ENCODE measurements at regions not wholly inside any gene's neighbourhood (a gene's known extent, or its start where the extent isn't known, plus 50 kb on each side); places are given as distances from the start of the nearest gene placed in this dataset.

GRCh38 chr11:95307286-95307685 lies 76.3 kb upstream of the SESN3 start:
- no peaks in the 10 kb centered on the region for H3K36me3 ChIP-seq (ENCODE audit: control insufficient read depth, insufficient read depth, low read length)
- H3K4me1 ChIP-seq (ENCODE audit: control insufficient read depth, insufficient read depth, low read length): peaks cover 2% of the 10 kb centered on the region
- no peak overlapping the region for H3K27ac ChIP-seq (ENCODE audit: insufficient read depth, low read depth, low read length, poor library complexity, severe bottlenecking)
- 86 to 88% methylated on average over 1 of the region's 1 CpG for WGBS, 2 experiments
- H3K4me3 ChIP-seq (ENCODE audit: insufficient read depth, low read depth, low read length): no peak overlapping the region
- no peaks in the 10 kb centered on the region for H3K27me3 ChIP-seq (ENCODE audit: control insufficient read depth, insufficient read depth, low read length, poor library complexity, severe bottlenecking)
- H3K9me3 ChIP-seq (ENCODE audit: control insufficient read depth, low read length): no peaks in the 10 kb centered on the region

DNA sequence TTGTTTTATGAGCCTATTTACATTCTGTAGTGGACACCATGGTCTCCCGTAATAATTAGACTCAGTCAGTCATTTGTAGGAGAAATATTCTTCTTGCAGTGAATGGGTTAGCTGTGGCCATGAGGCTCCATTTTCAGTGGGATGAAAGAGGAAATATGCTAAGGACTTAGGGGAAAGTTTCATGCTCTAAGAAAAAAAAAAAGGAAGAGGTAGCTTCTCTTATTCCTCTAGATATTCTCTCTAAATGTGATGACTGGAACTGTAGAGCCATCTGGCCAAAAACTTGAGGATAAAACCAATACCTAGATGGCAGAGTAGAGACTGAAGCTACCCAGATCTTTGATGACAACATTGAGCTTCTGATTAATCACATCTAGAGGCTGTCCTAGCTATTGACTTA lies 75.8 kb upstream of the SESN3 start:
- Histone ChIP-seq H3K4me1 (ENCODE audit: control insufficient read depth, insufficient read depth, low read length) (peaks cover 2% of the 10 kb centered on the region), H3K27me3 (ENCODE audit: control insufficient read depth, insufficient read depth, low read length, poor library complexity, severe bottlenecking) (no peaks in the 10 kb centered on the region), H3K4me3 (ENCODE audit: insufficient read depth, low read depth, low read length) (no peak overlapping the region), H3K27ac (ENCODE audit: insufficient read depth, low read depth, low read length, poor library complexity, severe bottlenecking) (no peak overlapping the region), H3K9me3 (ENCODE audit: control insufficient read depth, low read length) (no peaks in the 10 kb centered on the region), H3K36me3 (ENCODE audit: control insufficient read depth, insufficient read depth, low read length) (no peaks in the 10 kb centered on the region)
- whole genome bisulfite sequencing, 2 experiments: 93 to 96% methylated on average over 1 of the region's 1 CpG

GRCh38 chr11:95306123-95306522 lies 75.1 kb upstream of the SESN3 start:
- 87 to 91% methylated on average over 3 of the region's 3 CpGs for WGBS, 2 experiments

GRCh38 chr11:95305705-95306104 lies 74.7 kb upstream of the SESN3 start:
- WGBS, 2 experiments: 80 to 87% methylated on average over 3 of the region's 3 CpGs
- H3K27ac ChIP-seq (ENCODE audit: insufficient read depth, low read depth, low read length, poor library complexity, severe bottlenecking): no peak overlapping the region
- H3K4me3 ChIP-seq (ENCODE audit: insufficient read depth, low read depth, low read length): no peak overlapping the region

More at GRCh38 chr11:95306123-95306522, 75.1 kb upstream of the SESN3 start:
- Histone ChIP-seq H3K27ac (ENCODE audit: insufficient read depth, low read depth, low read length, poor library complexity, severe bottlenecking) (no peak overlapping the region), H3K36me3 (ENCODE audit: control insufficient read depth, insufficient read depth, low read length) (no peaks in the 10 kb centered on the region), H3K4me3 (ENCODE audit: insufficient read depth, low read depth, low read length) (no peak overlapping the region), H3K27me3 (ENCODE audit: control insufficient read depth, insufficient read depth, low read length, poor library complexity, severe bottlenecking) (no peaks in the 10 kb centered on the region), H3K9me3 (ENCODE audit: control insufficient read depth, low read length) (no peaks in the 10 kb centered on the region), H3K4me1 (ENCODE audit: control insufficient read depth, insufficient read depth, low read length) (peaks cover 2% of the 10 kb centered on the region)

GRCh38 chr11:95304777-95305176 lies 73.8 kb upstream of the SESN3 start:
- Histone ChIP-seq H3K27me3 (ENCODE audit: control insufficient read depth, insufficient read depth, low read length, poor library complexity, severe bottlenecking) (no peaks in the 10 kb centered on the region), H3K4me1 (ENCODE audit: control insufficient read depth, insufficient read depth, low read length) (peaks cover 6% of the 10 kb centered on the region), H3K36me3 (ENCODE audit: control insufficient read depth, insufficient read depth, low read length) (no peaks in the 10 kb centered on the region), H3K9me3 (ENCODE audit: control insufficient read depth, low read length) (no peaks in the 10 kb centered on the region), H3K27ac (ENCODE audit: insufficient read depth, low read depth, low read length, poor library complexity, severe bottlenecking) (no peak overlapping the region), H3K4me3 (ENCODE audit: insufficient read depth, low read depth, low read length) (no peak overlapping the region)
- WGBS, 2 experiments: 85 to 96% methylated on average over 1 of the region's 1 CpG

More at GRCh38 chr11:95305705-95306104, 74.7 kb upstream of the SESN3 start:
- H3K36me3 ChIP-seq (ENCODE audit: control insufficient read depth, insufficient read depth, low read length): no peaks in the 10 kb centered on the region
- peaks cover 2% of the 10 kb centered on the region for H3K4me1 ChIP-seq (ENCODE audit: control insufficient read depth, insufficient read depth, low read length)
- no peaks in the 10 kb centered on the region for H3K27me3 ChIP-seq (ENCODE audit: control insufficient read depth, insufficient read depth, low read length, poor library complexity, severe bottlenecking)
- no peaks in the 10 kb centered on the region for H3K9me3 ChIP-seq (ENCODE audit: control insufficient read depth, low read length)

DNA sequence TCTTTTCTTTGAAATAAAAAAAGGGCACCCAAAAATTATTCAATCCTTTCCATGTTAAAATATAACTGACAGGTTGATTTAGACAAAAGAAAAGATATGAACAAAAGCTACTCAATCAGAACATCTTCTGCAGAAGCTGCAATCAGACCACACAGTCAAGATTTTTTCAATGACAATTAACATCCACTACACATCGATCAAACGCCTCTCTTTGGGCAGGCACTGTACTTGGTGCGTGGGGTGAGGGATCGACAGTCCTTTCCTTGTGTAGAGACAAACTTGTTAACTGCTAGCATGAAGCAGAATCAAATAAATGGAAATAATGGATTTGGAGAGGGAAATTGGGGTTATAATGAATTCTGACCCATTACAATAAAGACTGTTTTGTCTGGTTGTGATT lies 71.2 kb upstream of the SESN3 start:
- peaks cover 26% of the 10 kb centered on the region for H3K4me1 ChIP-seq (ENCODE audit: control insufficient read depth, insufficient read depth, low read length)
- no peak overlapping the region for H3K4me3 ChIP-seq (ENCODE audit: insufficient read depth, low read depth, low read length)
- no peak overlapping the region for H3K27ac ChIP-seq (ENCODE audit: insufficient read depth, low read depth, low read length, poor library complexity, severe bottlenecking)
- no peaks in the 10 kb centered on the region for H3K9me3 ChIP-seq (ENCODE audit: control insufficient read depth, low read length)
- no peaks in the 10 kb centered on the region for H3K36me3 ChIP-seq (ENCODE audit: control insufficient read depth, insufficient read depth, low read length)
- 94 to 97% methylated on average over 3 to 4 of the region's 4 CpGs for WGBS, 2 experiments
- no peaks in the 10 kb centered on the region for H3K27me3 ChIP-seq (ENCODE audit: control insufficient read depth, insufficient read depth, low read length, poor library complexity, severe bottlenecking)

DNA sequence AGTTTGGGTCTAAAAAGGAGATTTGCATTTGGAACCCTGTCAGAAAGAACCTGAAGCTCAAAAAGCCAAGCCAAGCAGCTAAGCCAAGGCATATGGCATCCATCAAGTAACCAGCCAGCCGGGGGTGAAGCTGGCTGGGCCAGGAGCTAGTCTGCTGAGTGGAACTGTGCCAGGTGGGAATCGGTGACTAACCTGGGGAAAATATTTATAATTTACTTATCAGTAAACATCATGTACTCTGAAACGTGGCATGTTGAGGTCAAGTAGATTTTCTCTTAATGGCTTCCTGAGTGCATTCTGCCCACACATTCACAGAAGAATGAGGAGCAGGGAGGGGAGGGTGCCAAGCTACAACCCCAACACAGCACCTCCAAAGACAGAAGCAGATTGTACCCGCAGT lies 70.5 kb upstream of the SESN3 start:
- no peaks in the 10 kb centered on the region for H3K27me3 ChIP-seq (ENCODE audit: control insufficient read depth, insufficient read depth, low read length, poor library complexity, severe bottlenecking)
- no peak overlapping the region for H3K27ac ChIP-seq (ENCODE audit: insufficient read depth, low read depth, low read length, poor library complexity, severe bottlenecking)
- peaks cover 26% of the 10 kb centered on the region for H3K4me1 ChIP-seq (ENCODE audit: control insufficient read depth, insufficient read depth, low read length)
- no peak overlapping the region for H3K4me3 ChIP-seq (ENCODE audit: insufficient read depth, low read depth, low read length)
- WGBS, 2 experiments: 83 to 97% methylated on average over 3 to 4 of the region's 4 CpGs
- no peaks in the 10 kb centered on the region for H3K36me3 ChIP-seq (ENCODE audit: control insufficient read depth, insufficient read depth, low read length)
- H3K9me3 ChIP-seq (ENCODE audit: control insufficient read depth, low read length): no peaks in the 10 kb centered on the region

- no peak overlapping the region for H3K4me3 ChIP-seq (ENCODE audit: insufficient read depth, low read depth, low read length)
- H3K36me3 ChIP-seq (ENCODE audit: control insufficient read depth, insufficient read depth, low read length): no peaks in the 10 kb centered on the region
- H3K27ac ChIP-seq (ENCODE audit: insufficient read depth, low read depth, low read length, poor library complexity, severe bottlenecking): no peak overlapping the region
- H3K9me3 ChIP-seq (ENCODE audit: control insufficient read depth, low read length): no peaks in the 10 kb centered on the region
- H3K27me3 ChIP-seq (ENCODE audit: control insufficient read depth, insufficient read depth, low read length, poor library complexity, severe bottlenecking): no peaks in the 10 kb centered on the region
- H3K4me1 ChIP-seq (ENCODE audit: control insufficient read depth, insufficient read depth, low read length): peaks cover 32% of the 10 kb centered on the region
- 44 to 47% methylated on average over 9 of the region's 9 CpGs for WGBS, 2 experiments
Measured at GRCh38 chr11:95299078-95299679, 68.2 kb upstream of the SESN3 start.

- Histone ChIP-seq H3K27me3 (ENCODE audit: control insufficient read depth, insufficient read depth, low read length, poor library complexity, severe bottlenecking) (no peaks in the 10 kb centered on the region), H3K27ac (ENCODE audit: insufficient read depth, low read depth, low read length, poor library complexity, severe bottlenecking) (no peak overlapping the region), H3K36me3 (ENCODE audit: control insufficient read depth, insufficient read depth, low read length) (no peaks in the 10 kb centered on the region), H3K4me3 (ENCODE audit: insufficient read depth, low read depth, low read length) (no peak overlapping the region), H3K4me1 (ENCODE audit: control insufficient read depth, insufficient read depth, low read length) (peaks cover 32% of the 10 kb centered on the region), H3K9me3 (ENCODE audit: control insufficient read depth, low read length) (no peaks in the 10 kb centered on the region)
- 82 to 90% methylated on average over 1 of the region's 1 CpG for WGBS, 2 experiments
Measured at GRCh38 chr11:95297680-95298452, 66.9 kb upstream of the SESN3 start.

GRCh38 chr11:95296621-95297025 lies 65.6 kb upstream of the SESN3 start:
- no peak overlapping the region for H3K27ac ChIP-seq (ENCODE audit: insufficient read depth, low read depth, low read length, poor library complexity, severe bottlenecking)
- no peaks in the 10 kb centered on the region for H3K27me3 ChIP-seq (ENCODE audit: control insufficient read depth, insufficient read depth, low read length, poor library complexity, severe bottlenecking)
- H3K4me3 ChIP-seq (ENCODE audit: insufficient read depth, low read depth, low read length): no peak overlapping the region
- WGBS, 2 experiments: 89 to 92% methylated on average over 6 of the region's 6 CpGs
- H3K9me3 ChIP-seq (ENCODE audit: control insufficient read depth, low read length): no peaks in the 10 kb centered on the region
- H3K36me3 ChIP-seq (ENCODE audit: control insufficient read depth, insufficient read depth, low read length): no peaks in the 10 kb centered on the region
- peaks cover 32% of the 10 kb centered on the region for H3K4me1 ChIP-seq (ENCODE audit: control insufficient read depth, insufficient read depth, low read length)
